C4-2B (cell line): ENCODE measurements at regions not wholly inside any gene's neighbourhood (a gene's known extent, or its start where the extent isn't known, plus 50 kb on each side); places are given as distances from the start of the nearest gene placed in this dataset.

Experiments
- CTCF ChIP-seq: fragments of 450-650 bp; conservative IDR thresholded peaks from 2 replicates; pipeline ENCODE4 v1.5.1; 2017; ENCODE audit warnings: mild to moderate bottlenecking
- ZFX ChIP-seq: fragments of 450-650 bp; IDR thresholded peaks from 2 replicates; pipeline ENCODE4 v1.6.1; 2017

DNA sequence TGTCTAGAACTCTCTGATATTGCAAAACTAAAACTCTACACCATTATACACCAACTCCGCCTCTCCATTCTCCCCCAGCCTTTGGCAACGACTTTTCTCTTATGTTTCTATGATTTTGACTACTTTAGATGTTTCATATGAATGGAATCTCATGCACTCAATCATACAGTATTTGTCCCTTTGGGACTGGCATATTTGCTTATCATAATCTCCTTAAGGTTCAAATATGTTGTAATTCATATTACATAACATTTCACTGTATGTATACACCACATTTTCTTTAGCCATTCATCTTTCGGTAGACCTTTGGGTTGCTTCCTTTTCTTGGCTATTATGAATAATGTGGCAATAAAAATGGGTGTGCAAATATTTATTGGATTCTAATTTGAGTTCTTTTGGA lies 164.4 kb downstream of the ARL4A start:
- TF ChIP-seq ZFX = no peak
- no peak for TF ChIP-seq CTCF
